ENCODE measurements at regions not wholly inside any gene's neighbourhood (a gene's known extent, or its start where the extent isn't known, plus 50 kb on each side); places are given as distances from the start of the nearest gene placed in this dataset.
A peak's percentile ranks its signal among the peaks of the same experiment; 100 is the strongest.

DNA sequence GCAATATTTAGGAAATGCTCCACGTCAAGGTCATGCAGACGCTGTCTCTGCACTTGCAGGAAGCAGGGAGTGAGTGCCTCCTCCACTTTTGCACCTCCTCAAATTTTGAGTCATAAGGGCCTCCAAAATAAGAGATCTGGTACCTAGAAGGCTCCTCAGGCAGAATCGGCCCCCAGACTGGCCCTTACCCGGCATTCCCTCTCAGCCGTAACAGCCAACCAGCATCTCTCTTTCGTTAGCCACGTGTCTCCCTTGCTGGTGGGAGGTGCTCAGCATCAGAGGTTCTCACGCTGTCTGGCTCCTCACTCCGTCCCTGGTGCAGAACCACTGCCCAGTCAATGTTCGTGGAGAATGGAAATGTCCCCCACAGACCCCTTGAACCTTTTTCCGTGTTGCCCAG is 75.3 kb downstream of the ANKRD60 start:
- Histone ChIP-seq H3K9me3 (no peaks in the 10 kb centered on the region), H3K4me3 (no peak overlapping the region), H3K27me3 (no peaks in the 10 kb centered on the region), H3K36me3 (no peaks in the 10 kb centered on the region), H3K4me1 (peaks cover 9 to 19% of the 10 kb centered on the region in 2 donors), H3K27ac (no peak overlapping the region)
- DNase-seq (ENCODE audit: low spot score in 2 of 2), result no peak
- TF ChIP-seq, protein P1, sequence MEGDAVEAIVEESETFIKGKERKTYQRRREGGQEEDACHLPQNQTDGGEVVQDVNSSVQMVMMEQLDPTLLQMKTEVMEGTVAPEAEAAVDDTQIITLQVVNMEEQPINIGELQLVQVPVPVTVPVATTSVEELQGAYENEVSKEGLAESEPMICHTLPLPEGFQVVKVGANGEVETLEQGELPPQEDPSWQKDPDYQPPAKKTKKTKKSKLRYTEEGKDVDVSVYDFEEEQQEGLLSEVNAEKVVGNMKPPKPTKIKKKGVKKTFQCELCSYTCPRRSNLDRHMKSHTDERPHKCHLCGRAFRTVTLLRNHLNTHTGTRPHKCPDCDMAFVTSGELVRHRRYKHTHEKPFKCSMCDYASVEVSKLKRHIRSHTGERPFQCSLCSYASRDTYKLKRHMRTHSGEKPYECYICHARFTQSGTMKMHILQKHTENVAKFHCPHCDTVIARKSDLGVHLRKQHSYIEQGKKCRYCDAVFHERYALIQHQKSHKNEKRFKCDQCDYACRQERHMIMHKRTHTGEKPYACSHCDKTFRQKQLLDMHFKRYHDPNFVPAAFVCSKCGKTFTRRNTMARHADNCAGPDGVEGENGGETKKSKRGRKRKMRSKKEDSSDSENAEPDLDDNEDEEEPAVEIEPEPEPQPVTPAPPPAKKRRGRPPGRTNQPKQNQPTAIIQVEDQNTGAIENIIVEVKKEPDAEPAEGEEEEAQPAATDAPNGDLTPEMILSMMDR (IDR thresholded peaks at IDR 0.05), result no peak
- intact Hi-C loops (cut with DNase I), result no loop called here

DNA sequence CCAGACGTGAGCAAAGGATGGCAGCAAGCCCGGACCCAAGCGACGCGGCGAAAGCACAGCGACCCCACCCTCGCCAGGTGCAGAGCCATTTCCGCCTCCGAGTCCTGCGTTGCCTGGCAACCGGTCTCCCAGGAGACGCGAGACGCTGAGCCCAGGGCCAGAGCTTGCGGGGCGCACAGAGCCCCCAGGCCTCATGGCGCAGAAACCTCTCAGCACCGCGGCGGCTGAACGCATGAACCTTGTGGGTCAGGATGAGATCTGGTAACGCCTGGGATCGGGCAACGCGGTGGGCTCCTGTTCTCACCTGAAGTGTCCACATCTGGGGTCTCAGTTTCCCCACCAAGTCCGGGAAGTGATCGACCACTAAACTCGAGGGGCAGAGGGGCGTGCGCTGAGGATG is 77.7 kb downstream of the ANKRD60 start:
- Histone ChIP-seq H3K9me3 (no peaks in the 10 kb centered on the region), H3K36me3 (no peaks in the 10 kb centered on the region), H3K4me3 (no peak overlapping the region), H3K27ac (no peak overlapping the region), H3K27me3 (no peaks in the 10 kb centered on the region), H3K4me1 (peaks cover 11 to 34% of the 10 kb centered on the region in 2 donors)
- intact Hi-C loops (cut with DNase I), result no loop called here
- TF ChIP-seq, protein P1 (IDR thresholded peaks at IDR 0.05), result no peak
- no peak for DNase-seq (ENCODE audit: low spot score in 2 of 2)

DNA sequence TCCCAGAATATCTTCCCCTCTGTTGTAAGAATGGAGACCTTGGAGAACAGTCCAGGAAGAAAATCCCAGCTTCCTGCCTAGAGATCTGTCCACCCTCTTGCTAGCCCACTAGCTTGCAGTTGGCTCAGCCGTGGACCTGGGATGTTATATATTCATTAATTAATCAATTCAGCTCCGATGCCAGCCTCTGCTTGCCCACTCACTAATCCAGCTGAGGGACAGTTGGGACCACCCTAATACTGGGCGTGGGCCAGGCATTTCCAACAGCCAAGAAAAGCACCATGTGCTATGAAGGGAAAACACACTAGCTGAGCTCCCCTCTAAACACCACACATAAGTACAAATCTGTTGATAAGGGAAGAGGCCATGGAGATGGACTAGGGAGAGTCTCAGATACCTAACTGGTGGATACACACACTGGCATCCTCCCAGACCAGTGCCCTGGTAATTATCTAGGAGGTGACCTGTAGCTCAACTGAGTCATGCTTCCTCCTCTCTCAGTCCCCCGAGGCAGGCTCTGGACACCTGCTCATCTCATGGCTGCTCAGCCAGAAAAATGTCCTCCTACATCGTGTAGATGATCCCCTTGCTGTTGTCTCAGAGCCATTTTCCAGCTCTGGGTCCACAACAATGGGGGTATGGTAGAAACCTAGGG is 78.9 kb downstream of the ANKRD60 start:
- intact Hi-C loops (cut with DNase I), result loop anchor here (5.0 kb wide), 1 partner anchor 432 kb away; no protein-coding TSS in a partner anchor
- Histone ChIP-seq H3K4me1 (peaks cover 14 to 46% of the 10 kb centered on the region in 2 donors), H3K27ac (peak overlapping the region; percentile 65 to 93), H3K9me3 (no peaks in the 10 kb centered on the region), H3K36me3 (no peaks in the 10 kb centered on the region), H3K4me3 (no peak overlapping the region), H3K27me3 (no peaks in the 10 kb centered on the region)
- DNase-seq (ENCODE audit: low spot score in 2 of 2), result no peak
- TF ChIP-seq, protein P1 (IDR thresholded peaks at IDR 0.05), result no peak

GRCh38 chr20:58148891-58149290 is 79.6 kb downstream of the ANKRD60 start:
- DNase-seq (ENCODE audit: low spot score in 2 of 2), result peak; percentile 40 to 85
- peak overlapping the region in 1 of 2 donors; percentile 28 for H3K4me3 ChIP-seq

GRCh38 chr20:58147628-58148370 is 80.7 kb downstream of the ANKRD60 start:
- H3K36me3 ChIP-seq, result no peaks in the 10 kb centered on the region
- H3K27me3 ChIP-seq, result no peaks in the 10 kb centered on the region
- H3K27ac ChIP-seq, result peak overlapping the region; percentile 86 to 93

More at GRCh38 chr20:58148891-58149290, 79.6 kb downstream of the ANKRD60 start:
- Histone ChIP-seq H3K27me3 (no peaks in the 10 kb centered on the region), H3K4me1 (peaks cover 14 to 47% of the 10 kb centered on the region in 2 donors), H3K9me3 (no peaks in the 10 kb centered on the region), H3K36me3 (no peaks in the 10 kb centered on the region), H3K27ac (peak overlapping the region; percentile 65 to 93)
- intact Hi-C loops (cut with DNase I), result loop anchor here (5.0 kb wide), 1 partner anchor 432 kb away; no protein-coding TSS in a partner anchor
- TF ChIP-seq, protein P1 (IDR thresholded peaks at IDR 0.05), result no peak

More at GRCh38 chr20:58147628-58148370, 80.7 kb downstream of the ANKRD60 start:
- Histone ChIP-seq H3K4me1 (peaks cover 14 to 47% of the 10 kb centered on the region in 2 donors), H3K9me3 (no peaks in the 10 kb centered on the region), H3K4me3 (peak overlapping the region in 1 of 2 donors; percentile 28)
- intact Hi-C loops (cut with DNase I), result loop anchor here (2.0 to 5.0 kb wide), 3 partner anchors 17 to 430 kb away; no protein-coding TSS in a partner anchor
- TF ChIP-seq, protein P1 (IDR thresholded peaks at IDR 0.05), result no peak
- no peak for DNase-seq (ENCODE audit: low spot score in 2 of 2)

Data from ascending aorta (tissue), 2 donors.